Fibroblast of skin of abdomen (primary cell): ENCODE measurements at regions not wholly inside any gene's neighbourhood (a gene's known extent, or its start where the extent isn't known, plus 50 kb on each side); places are given as distances from the start of the nearest gene placed in this dataset.

Source experiments
- DNase-seq: peaks from one replicate; pipeline ENCODE4 v3.0.0-alpha.2; 2013

GRCh38 chr6:18335948-18336347 lies 51.2 kb upstream of the RNF144B start:
- no peak for DNase-seq

- DNase-seq = no peak
These were observed 52.9 kb upstream of the RNF144B start for GRCh38 chr6:18334251-18334650.

DNA sequence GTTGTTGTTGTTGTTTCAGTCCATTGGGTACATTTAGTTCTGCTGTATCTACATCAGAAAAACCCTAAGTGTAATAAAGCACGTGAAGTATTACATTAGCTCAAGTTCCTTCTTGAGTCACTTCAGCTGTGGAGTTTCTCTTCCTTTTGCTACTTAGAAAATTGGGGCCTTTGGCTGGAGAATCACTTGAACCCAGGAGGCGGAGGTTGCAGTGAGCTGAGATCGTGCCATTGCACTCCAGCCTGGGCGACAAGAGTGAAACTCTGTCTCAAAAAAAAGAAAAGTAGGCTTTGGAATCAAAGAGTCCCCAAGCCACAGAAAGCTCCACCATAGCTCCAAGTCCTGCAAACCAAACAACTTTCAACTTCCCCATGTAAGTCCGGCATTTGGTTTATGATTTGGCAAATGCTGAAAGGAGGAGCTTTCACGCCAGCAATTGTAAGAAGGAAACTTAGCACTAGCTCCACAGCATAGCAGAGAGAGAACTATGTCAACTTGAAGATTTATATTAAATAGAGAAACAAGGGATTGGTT lies 56.5 kb upstream of the RNF144B start:
- DNase-seq = no peak

GRCh38 chr6:18329776-18330175 lies 57.4 kb upstream of the RNF144B start:
- DNase-seq = no peak

DNA sequence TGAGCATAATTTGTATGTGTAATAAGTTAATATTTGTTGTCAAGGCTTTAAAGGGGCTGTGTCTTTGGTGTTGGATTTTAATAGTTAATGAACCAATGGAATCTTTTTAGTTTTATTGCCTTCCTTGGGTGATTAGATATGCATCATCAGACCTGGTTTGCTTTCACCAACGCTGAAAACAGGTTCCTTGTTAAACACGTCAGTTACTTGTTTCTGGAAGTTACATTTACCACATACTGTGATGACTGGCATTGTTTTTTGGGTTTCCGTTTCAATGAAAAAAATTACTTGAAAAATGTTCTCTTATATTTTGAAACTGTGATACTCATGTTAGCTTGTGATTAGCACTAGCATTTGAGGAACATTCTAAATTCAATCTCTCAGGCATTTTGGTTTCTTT lies 58.6 kb upstream of the RNF144B start:
- no peak for DNase-seq

DNA sequence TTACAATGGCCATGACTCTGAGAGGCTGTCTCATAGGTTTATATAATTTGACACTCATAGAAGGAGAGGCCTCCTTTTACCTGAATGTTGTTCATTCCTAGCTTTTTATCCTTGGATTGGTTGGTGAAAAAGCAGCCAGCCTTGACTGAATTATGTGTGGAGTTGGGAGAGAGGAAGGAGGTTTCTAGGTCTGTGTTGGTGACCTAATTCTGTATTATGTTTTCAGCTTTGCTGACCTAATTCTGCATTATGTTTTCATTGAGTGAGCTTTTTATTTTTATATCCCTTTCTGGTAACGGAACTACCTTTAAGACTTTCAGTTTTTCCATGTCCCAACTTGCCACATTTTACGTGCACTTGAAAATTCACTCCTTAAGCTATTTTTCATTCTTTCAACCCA lies 59.1 kb upstream of the RNF144B start:
- no peak for DNase-seq

GRCh38 chr6:18327626-18328025 lies 59.5 kb upstream of the RNF144B start:
- peak; percentile 73 for DNase-seq

- no peak for DNase-seq
These were observed 60.2 kb upstream of the RNF144B start for GRCh38 chr6:18326980-18327379.

- DNase-seq = no peak
These were observed 61.1 kb upstream of the RNF144B start for GRCh38 chr6:18326001-18326400.

GRCh38 chr6:18324706-18325042 lies 60.3 kb upstream of the DEK start:
- no peak for DNase-seq

GRCh38 chr6:18323935-18324705 lies 59.8 kb upstream of the DEK start:
- DNase-seq = peak; percentile 56

- DNase-seq = no peak
These were observed 53.5 kb upstream of the DEK start for GRCh38 chr6:18317850-18318249.

GRCh38 chr6:18314317-18314997 lies 50.1 kb upstream of the DEK start:
- no peak for DNase-seq
